Ovary (tissue), 7 donors: ENCODE measurements at regions not wholly inside any gene's neighbourhood (a gene's known extent, or its start where the extent isn't known, plus 50 kb on each side); places are given as distances from the start of the nearest gene placed in this dataset.

ENCODE experiments used
- DNase-seq, 5 donors: peaks; one replicate each; pipeline ENCODE4 v3.0.0-alpha.2; 2019 to 2020
- H3K27ac ChIP-seq, 2 donors: fragments of 200-600 bp; one replicate each; pipeline versions ENCODE4 v1.5.1 to v1.8.0; 2019 to 2022
- H3K27me3 ChIP-seq: fragments of 200-600 bp; one replicate; pipeline ENCODE4 v1.8.0; 2022
- H3K36me3 ChIP-seq: fragments of 200-600 bp; sonication (generic); one replicate; pipeline ENCODE4 v1.5.1; 2019
- H3K4me1 ChIP-seq: one replicate; pipeline ENCODE4 v1.8.1; 2013; ENCODE audit warnings: mild to moderate bottlenecking, moderate library complexity; ENCODE audit not compliant: insufficient read depth
- H3K4me3 ChIP-seq: fragments of 200-600 bp; sonication (generic); one replicate; pipeline ENCODE4 v1.5.1; 2017
- H3K9me3 ChIP-seq, 2 donors: fragments of 200-600 bp in 1 of 2; sonication (generic) in 1 of 2; one replicate each; pipeline versions ENCODE4 v1.5.1 to v1.8.1; 2013 to 2019; ENCODE audit warnings: mild to moderate bottlenecking in 1 of 2, moderate library complexity in 1 of 2
- CTCF ChIP-seq, 3 donors: fragments of 450-650 bp in 2 of 3; fragments of 200-600 bp in 1 of 3; IDR thresholded peaks; one replicate each; pipeline versions ENCODE4 v1.5.1 to v1.8.0; 2016 to 2022; ENCODE audit warnings: antibody characterized with exemption in 3 of 3, mild to moderate bottlenecking in 1 of 3
- EP300 ChIP-seq: sonication (generic); formaldehyde crosslinking; IDR thresholded peaks from one replicate; pipeline ENCODE4 v1.6.1; 2017; ENCODE audit warnings: antibody characterized with exemption
- POLR2A ChIP-seq: fragments of 450-650 bp; IDR thresholded peaks from one replicate; pipeline ENCODE4 v1.6.1; 2017; ENCODE audit warnings: antibody characterized with exemption, mild to moderate bottlenecking, moderate library complexity
- WGBS, 3 donors: extraction: QIAGEN DNeasy Blood & Tissue Kit in 1 of 3; methylation state at CpG; one replicate each; pipeline versions ENCODE4 v1.1.5 to v1.1.7; 2013 to 2017; 5-methylcytosine and 5-hydroxymethylcytosine counted together
- intact Hi-C, 4 donors: fragments of 100-400 bp; cut with DNase I; formaldehyde crosslinking; loops; one replicate each; pipeline versions ENCODE4 v1.11.0 to v1.15.1; 2022 to 2023
- donor health status: DM: no; HTN: no; CAD: no; lungs with moderate emphysema.
- donor health status: DM: no; HTN: no; CAD: no.
- donor health status: Bipolar disorder and iron deficiency.
- donor health status: DM: no; HTN: no; CAD: no.
- donor health status: DM: yes; HTN: yes; CAD: no.

DNA sequence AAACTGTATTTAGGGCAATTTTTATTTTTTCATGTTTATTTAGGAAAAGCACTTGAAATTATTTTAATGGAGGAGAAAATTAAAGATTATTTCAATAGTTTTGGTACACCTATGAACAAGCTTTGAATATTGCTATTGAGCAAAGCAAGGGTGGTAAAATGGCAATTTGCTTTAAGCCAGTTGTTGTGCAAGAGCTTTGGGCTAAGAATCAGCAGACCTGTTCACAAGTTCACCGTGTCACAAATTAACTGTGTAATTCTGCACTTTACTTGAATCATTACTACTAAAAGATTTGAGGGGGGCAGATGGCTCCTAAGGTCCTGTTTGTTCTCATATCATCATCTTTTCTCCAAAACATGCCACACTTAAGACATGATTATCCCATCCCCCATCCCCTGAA, 238.9 kb upstream of the GBE1 start:
- 89 to 97% (median 94%) methylated on average over 1 of the region's 1 CpG for WGBS, 3 donors
- H3K27me3 ChIP-seq, result no peaks in the 10 kb centered on the region
- H3K4me1 ChIP-seq, result peaks cover 2% of the 10 kb centered on the region
- no peak for DNase-seq
- TF ChIP-seq CTCF (IDR thresholded peaks at IDR 0.05), result no peak
- TF ChIP-seq EP300, result no peak
- TF ChIP-seq POLR2A, result no peak
- intact Hi-C loops, result no loop called here
- H3K4me3 ChIP-seq, result no peak overlapping the region
- no peaks in the 10 kb centered on the region for H3K9me3 ChIP-seq
- no peaks in the 10 kb centered on the region for H3K36me3 ChIP-seq
- no peak overlapping the region for H3K27ac ChIP-seq

GRCh38 chr3:81998907-81999306, 237.5 kb upstream of the GBE1 start:
- no peaks in the 10 kb centered on the region for H3K27me3 ChIP-seq
- TF ChIP-seq POLR2A (no peak), EP300 (no peak), CTCF (IDR thresholded peaks at IDR 0.05) (no peak)
- no peaks in the 10 kb centered on the region for H3K36me3 ChIP-seq
- H3K9me3 ChIP-seq, result no peaks in the 10 kb centered on the region
- WGBS, 3 donors, result 76 to 80% (median 79%) methylated on average over 3 of the region's 3 CpGs
- H3K4me1 ChIP-seq, result peaks cover 2% of the 10 kb centered on the region
- no peak for DNase-seq
- intact Hi-C loops, result no loop called here
- H3K4me3 ChIP-seq, result no peak overlapping the region
- no peak overlapping the region for H3K27ac ChIP-seq

DNA sequence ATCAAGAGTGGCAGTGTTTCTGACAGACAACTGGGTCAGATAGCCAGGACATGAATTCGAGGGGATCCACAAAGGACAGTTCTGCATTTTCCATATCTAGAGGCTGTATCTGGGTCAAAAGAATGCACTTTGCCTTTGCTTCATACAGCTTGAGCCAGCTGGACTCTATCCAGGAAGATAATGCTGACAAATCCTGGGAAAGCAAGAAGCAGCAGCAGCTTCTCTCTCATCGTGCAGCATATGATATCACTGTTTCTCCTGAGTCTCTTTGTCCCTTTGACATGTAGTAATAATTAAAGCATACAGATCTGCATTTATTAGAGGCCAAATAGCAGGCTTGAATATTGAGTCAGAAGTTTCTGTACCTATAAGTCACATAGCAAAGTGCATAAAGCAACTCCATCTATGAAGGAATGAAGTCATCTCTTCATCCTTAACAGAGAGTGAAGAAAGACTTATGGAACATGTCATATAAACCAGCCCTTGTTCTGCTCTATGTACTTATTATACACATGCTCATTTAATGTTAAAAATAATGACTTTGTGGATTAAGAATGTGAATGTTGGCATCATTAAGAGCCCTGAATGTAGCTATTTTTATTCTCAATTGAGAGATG, 236.8 kb upstream of the GBE1 start:
- TF ChIP-seq CTCF (IDR thresholded peaks at IDR 0.05), result no peak
- TF ChIP-seq POLR2A, result no peak
- no peak for TF ChIP-seq EP300
- Histone ChIP-seq H3K27ac (no peak overlapping the region), H3K27me3 (no peaks in the 10 kb centered on the region), H3K4me1 (peaks cover 2% of the 10 kb centered on the region), H3K9me3 (no peaks in the 10 kb centered on the region), H3K36me3 (no peaks in the 10 kb centered on the region), H3K4me3 (no peak overlapping the region)
- intact Hi-C loops, result no loop called here
- WGBS, 3 donors, result 4 to 13% (median 7%) methylated on average over 2 of the region's 2 CpGs
- no peak for DNase-seq

DNA sequence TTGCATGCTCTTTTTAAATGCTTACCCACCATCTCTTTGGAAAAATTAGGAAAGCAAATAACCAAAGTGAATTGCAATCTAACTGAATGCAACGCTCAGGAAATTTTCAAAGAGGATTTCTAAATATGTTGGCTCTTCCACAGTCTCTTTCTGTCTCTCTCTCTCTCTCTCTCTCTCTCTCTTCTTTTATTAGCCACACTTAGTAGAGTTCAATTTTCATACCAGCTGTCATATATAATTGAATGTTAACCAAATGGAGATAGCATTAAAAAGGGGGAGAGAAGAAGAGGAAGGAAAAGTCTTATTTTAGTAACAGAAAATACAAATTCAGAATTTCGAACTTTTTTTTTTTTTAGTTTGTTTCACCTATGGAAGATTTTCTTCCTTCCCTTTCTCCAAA, 235.9 kb upstream of the GBE1 start:
- Histone ChIP-seq H3K27me3 (no peaks in the 10 kb centered on the region), H3K4me3 (no peak overlapping the region), H3K4me1 (peaks cover 2% of the 10 kb centered on the region), H3K27ac (no peak overlapping the region), H3K9me3 (no peaks in the 10 kb centered on the region), H3K36me3 (no peaks in the 10 kb centered on the region)
- 52 to 69% (median 63%) methylated on average over 2 of the region's 2 CpGs for WGBS, 3 donors
- DNase-seq, result no peak
- TF ChIP-seq CTCF (IDR thresholded peaks at IDR 0.05), result no peak
- TF ChIP-seq POLR2A, result no peak
- intact Hi-C loops, result no loop called here
